Ovary (tissue), 3 donors: ENCODE measurements at regions not wholly inside any gene's neighbourhood (a gene's known extent, or its start where the extent isn't known, plus 50 kb on each side); places are given as distances from the start of the nearest gene placed in this dataset.

ENCODE experiments used
- EP300 ChIP-seq: sonication (generic); formaldehyde crosslinking; IDR thresholded peaks from one replicate; pipeline ENCODE4 v1.6.1; 2017; ENCODE audit warnings: antibody characterized with exemption
- POLR2A ChIP-seq: fragments of 450-650 bp; IDR thresholded peaks from one replicate; pipeline ENCODE4 v1.6.1; 2017; ENCODE audit warnings: antibody characterized with exemption, mild to moderate bottlenecking, moderate library complexity
- TF ChIP-seq, protein P1 (sequence below), 3 donors: fragments of 450-650 bp in 2 of 3; fragments of 200-600 bp in 1 of 3; IDR thresholded peaks; one replicate each; pipeline versions ENCODE4 v1.5.1 to v1.8.0; 2016 to 2022; ENCODE audit warnings: antibody characterized with exemption in 3 of 3, mild to moderate bottlenecking in 1 of 3
- donor health status: DM: no; HTN: no; CAD: no.

DNA sequence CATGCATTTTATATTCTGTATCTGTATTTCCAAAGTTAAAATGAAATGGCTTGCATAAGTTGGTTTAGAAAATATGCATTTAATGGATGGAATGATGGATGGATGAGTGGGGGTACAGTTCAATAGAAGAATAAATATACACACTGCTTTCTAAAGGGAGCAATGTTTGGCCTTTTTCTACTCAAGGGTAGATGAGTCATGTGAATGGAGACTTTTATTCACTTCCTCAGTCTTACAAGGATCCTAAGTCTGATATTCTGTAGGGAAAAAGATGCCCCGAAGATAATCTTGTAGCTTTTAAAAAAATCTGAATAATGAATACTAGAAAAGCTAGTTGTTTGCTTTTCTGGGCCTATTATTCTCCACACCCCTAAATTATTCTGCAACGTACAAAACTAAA lies 2112.1 kb downstream of the MAT2B start:
- TF ChIP-seq, protein P1, sequence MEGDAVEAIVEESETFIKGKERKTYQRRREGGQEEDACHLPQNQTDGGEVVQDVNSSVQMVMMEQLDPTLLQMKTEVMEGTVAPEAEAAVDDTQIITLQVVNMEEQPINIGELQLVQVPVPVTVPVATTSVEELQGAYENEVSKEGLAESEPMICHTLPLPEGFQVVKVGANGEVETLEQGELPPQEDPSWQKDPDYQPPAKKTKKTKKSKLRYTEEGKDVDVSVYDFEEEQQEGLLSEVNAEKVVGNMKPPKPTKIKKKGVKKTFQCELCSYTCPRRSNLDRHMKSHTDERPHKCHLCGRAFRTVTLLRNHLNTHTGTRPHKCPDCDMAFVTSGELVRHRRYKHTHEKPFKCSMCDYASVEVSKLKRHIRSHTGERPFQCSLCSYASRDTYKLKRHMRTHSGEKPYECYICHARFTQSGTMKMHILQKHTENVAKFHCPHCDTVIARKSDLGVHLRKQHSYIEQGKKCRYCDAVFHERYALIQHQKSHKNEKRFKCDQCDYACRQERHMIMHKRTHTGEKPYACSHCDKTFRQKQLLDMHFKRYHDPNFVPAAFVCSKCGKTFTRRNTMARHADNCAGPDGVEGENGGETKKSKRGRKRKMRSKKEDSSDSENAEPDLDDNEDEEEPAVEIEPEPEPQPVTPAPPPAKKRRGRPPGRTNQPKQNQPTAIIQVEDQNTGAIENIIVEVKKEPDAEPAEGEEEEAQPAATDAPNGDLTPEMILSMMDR (IDR thresholded peaks at IDR 0.05) = no peak
- TF ChIP-seq POLR2A = no peak
- no peak for TF ChIP-seq EP300
